Endothelial cell of umbilical vein (primary cell): ENCODE measurements at regions not wholly inside any gene's neighbourhood (a gene's known extent, or its start where the extent isn't known, plus 50 kb on each side); places are given as distances from the start of the nearest gene placed in this dataset.

Experiments
- BruUV-seq: library from RNA; stranded (reverse); fragments of 400-500 nt; replicated peaks from 2 replicates; lab custom pipeline; 2021; lab: Mats Ljungman, UMichigan
- CTCF ChIA-PET: fragments of 300-600, 350-600 bp; sonication (Branson Sonifier 250); formaldehyde crosslinking; loops from one replicate; lab custom pipeline; 2021; ENCODE audit warnings: antibody characterized with exemption, inconsistent platforms; lab: Charles Lee
- POLR2A ChIA-PET: fragments of 300-600, 350-600 bp; sonication (Branson Sonifier 250); formaldehyde crosslinking; loops from one replicate; lab custom pipeline; 2021; ENCODE audit warnings: antibody characterized with exemption, inconsistent platforms; lab: Charles Lee
- DNase-seq: peaks from one replicate; pipeline ENCODE4 v3.0.0-alpha.2; 2011; ENCODE audit warnings: low read depth, low spot score
- FAIRE-seq: peaks from 2 replicates; lab custom pipeline; 2011; peaks lifted over from hg19 to GRCh38; lab: Jason Lieb, UNC
- H2AFZ ChIP-seq: 2 replicates; pipeline ENCODE4 v1.6.0; 2012; ENCODE audit warnings: low read depth, low read length, control low read depth, inconsistent platforms
- H3K27ac ChIP-seq: 2 replicates; pipeline ENCODE4 v1.5.1; 2011; ENCODE audit warnings: low read depth, mild to moderate bottlenecking, control low read depth, low read length, moderate library complexity; ENCODE audit not compliant: insufficient read depth
- H3K27me3 ChIP-seq, 2 experiments: 2 replicates each; pipeline versions ENCODE4 v1.6.0 to v1.6.1; 2011; ENCODE audit warnings: low read length in 2 of 2, mixed read lengths in 1 of 2; ENCODE audit not compliant: control insufficient read depth in 2 of 2, insufficient read depth in 2 of 2
- H3K36me3 ChIP-seq, 2 experiments: 2 replicates in 1 of 2; 3 replicates in 1 of 2; pipeline ENCODE4 v1.5.1; 2011; ENCODE audit warnings: low read length in 2 of 2, mild to moderate bottlenecking in 1 of 2, moderate library complexity in 1 of 2; ENCODE audit not compliant: control insufficient read depth in 2 of 2, insufficient read depth in 2 of 2; ENCODE audit errors: extremely low read depth in 1 of 2
- H3K4me1 ChIP-seq: 3 replicates; pipeline ENCODE4 v1.5.1; 2011; ENCODE audit warnings: mild to moderate bottlenecking, low read length; ENCODE audit not compliant: control insufficient read depth, insufficient read depth; ENCODE audit errors: extremely low read depth
- H3K4me2 ChIP-seq: 2 replicates; pipeline ENCODE4 v1.6.1; 2011; ENCODE audit warnings: low read length, control low read depth, mixed read lengths; ENCODE audit not compliant: insufficient read depth
- H3K4me3 ChIP-seq, 3 experiments: fragments of 200-600 bp in 1 of 3; sonication (generic), shearing (Covaris generic) in 1 of 3; replicated peaks in 1 of 3; 2 replicates each; pipeline ENCODE4 v1.5.1; 2011 to 2016; ENCODE audit warnings: control low read depth in 3 of 3, low read length in 3 of 3, mild to moderate bottlenecking in 2 of 3, inconsistent platforms in 1 of 3, low read depth in 1 of 3, moderate library complexity in 1 of 3; ENCODE audit not compliant: insufficient read depth in 1 of 3
- H3K79me2 ChIP-seq: 2 replicates; pipeline ENCODE4 v1.6.0; 2012; ENCODE audit warnings: low read length, inconsistent platforms; ENCODE audit not compliant: control insufficient read depth, insufficient read depth
- H3K9ac ChIP-seq: replicated peaks from 2 replicates; pipeline ENCODE3; 2011; ENCODE audit warnings: low read length, control low read depth; ENCODE audit not compliant: insufficient read depth; ENCODE audit errors: extremely low read depth
- H3K9me1 ChIP-seq: replicated peaks from 3 replicates; pipeline ENCODE4 v1.6.0; 2011; ENCODE audit warnings: mild to moderate bottlenecking, low read length; ENCODE audit not compliant: control insufficient read depth, insufficient read depth; ENCODE audit errors: extremely low read depth
- H3K9me3 ChIP-seq: replicated peaks from 2 replicates; pipeline ENCODE4 v1.5.1; 2012; ENCODE audit warnings: low read length, inconsistent platforms; ENCODE audit not compliant: control insufficient read depth, insufficient read depth
- H4K20me1 ChIP-seq: replicated peaks from 2 replicates; pipeline ENCODE3; 2011; ENCODE audit warnings: mild to moderate bottlenecking, low read length; ENCODE audit not compliant: control insufficient read depth, insufficient read depth; ENCODE audit errors: extremely low read depth
- CTCF ChIP-seq, 2 donors: IDR thresholded peaks; 1 replicate in 1 of 2; 2 replicates in 1 of 2; pipeline ENCODE4 v1.5.1; 2011; ENCODE audit warnings: low read length in 2 of 2, mild to moderate bottlenecking in 2 of 2, moderate library complexity in 2 of 2, control low read depth in 1 of 2, inconsistent platforms in 1 of 2, low read depth in 1 of 2; ENCODE audit not compliant: insufficient read depth in 1 of 2; ENCODE audit errors: extremely low read depth in 1 of 2
- EZH2 ChIP-seq: IDR thresholded peaks from 2 replicates; pipeline ENCODE4 v1.6.1; 2012; ENCODE audit warnings: borderline replicate concordance, low read depth, mild to moderate bottlenecking, moderate library complexity, low read length, inconsistent platforms; ENCODE audit not compliant: severe bottlenecking
- FOS ChIP-seq: IDR thresholded peaks from 2 replicates; pipeline ENCODE4 v1.6.1; 2011; ENCODE audit warnings: mild to moderate bottlenecking, low read length, moderate library complexity, borderline replicate concordance; ENCODE audit not compliant: insufficient read depth
- GATA2 ChIP-seq: IDR thresholded peaks from 2 replicates; pipeline ENCODE4 v1.7.0; 2011; ENCODE audit warnings: low read depth, mild to moderate bottlenecking, moderate library complexity, mixed read lengths, low read length; ENCODE audit not compliant: insufficient read length, insufficient read depth
- JUN ChIP-seq: IDR thresholded peaks from 2 replicates; pipeline ENCODE4 v1.6.1; 2011; ENCODE audit warnings: borderline replicate concordance, low read depth; ENCODE audit not compliant: insufficient read length, insufficient read depth
- MAX ChIP-seq: IDR thresholded peaks from 2 replicates; pipeline ENCODE4 v1.6.1; 2011; ENCODE audit not compliant: insufficient read depth, insufficient read length
- MYC ChIP-seq: IDR thresholded peaks from one replicate; pipeline ENCODE4 v1.6.1; 2011; ENCODE audit warnings: mild to moderate bottlenecking, low read depth, low read length
- POLR2A ChIP-seq: IDR thresholded peaks from 2 replicates; pipeline ENCODE4 v1.6.1; 2012; ENCODE audit warnings: low read depth, mild to moderate bottlenecking, control low read depth, low read length
- POLR2AphosphoS5 ChIP-seq: IDR thresholded peaks from 2 replicates; pipeline ENCODE4 v1.6.1; 2012; ENCODE audit warnings: low read depth, mild to moderate bottlenecking, control low read depth, low read length, moderate library complexity; ENCODE audit not compliant: insufficient read depth
- dilution Hi-C: fragments of 300-500 bp; cut with MboI; formaldehyde crosslinking; loops from one replicate; pipeline ENCODE4 v1.15.0; 2019; ENCODE audit warnings: low sequenced_read_pairs; ENCODE audit not compliant: extremely low pct_ligation_motif_present
- intact Hi-C: fragments of 100-400 bp; cut with micrococcal nuclease; formaldehyde crosslinking; loops from one replicate; pipeline ENCODE4 v1.10.0; 2022

- POLR2A ChIA-PET, result no interaction called here
- Histone ChIP-seq H3K9me1 (no peaks in the 10 kb centered on the region), H3K27me3 (no peaks in the 10 kb centered on the region), H3K9me3 (no peaks in the 10 kb centered on the region), H3K4me2 (no peak overlapping the region), H3K4me1 (no peaks in the 10 kb centered on the region), H4K20me1 (no peaks in the 10 kb centered on the region), H3K79me2 (no peaks in the 10 kb centered on the region), H3K27ac (no peak overlapping the region), H3K36me3 (no peaks in the 10 kb centered on the region), H3K9ac (no peak overlapping the region), H2AFZ (no peak overlapping the region), H3K4me3 (no peak overlapping the region)
- intact Hi-C loops, result no loop called here
- dilution Hi-C loops, result no loop called here
- TF ChIP-seq EZH2 (no peak), GATA2 (no peak), POLR2A (no peak), POLR2AphosphoS5 (no peak), MYC (no peak), FOS (no peak), MAX (no peak), CTCF (IDR thresholded peaks at IDR 0.05; ENCODE audit: extremely low read depth in 1 of 2, insufficient read depth in 1 of 2, low read depth in 1 of 2, low read length in 2 of 2) (no peak), JUN (no peak)
- no peak for FAIRE-seq
- CTCF ChIA-PET, result no interaction called here
- BruUV-seq, result no TSS peak
- no peak for DNase-seq
These were observed 345.3 kb downstream of the EN1 start for GRCh38 chr2:118502106-118502505.
